Colonic mucosa (tissue), 4 donors: ENCODE measurements at regions not wholly inside any gene's neighbourhood (a gene's known extent, or its start where the extent isn't known, plus 50 kb on each side); places are given as distances from the start of the nearest gene placed in this dataset.

ENCODE experiments used
- DNase-seq: peaks from one replicate; pipeline ENCODE4 v3.0.0-alpha.2; 2020
- H3K27ac ChIP-seq: fragments of 200-600 bp; one replicate; pipeline ENCODE4 v1.8.0; 2021
- H3K27me3 ChIP-seq: fragments of 200-600 bp; one replicate; pipeline ENCODE4 v1.8.0; 2021
- H3K36me3 ChIP-seq: fragments of 200-600 bp; one replicate; pipeline ENCODE4 v1.8.0; 2021
- H3K4me1 ChIP-seq: fragments of 200-600 bp; one replicate; pipeline ENCODE4 v1.8.0; 2021; ENCODE audit warnings: mild to moderate bottlenecking
- H3K4me3 ChIP-seq: fragments of 200-600 bp; one replicate; pipeline ENCODE4 v1.8.0; 2021
- H3K9ac ChIP-seq, 2 donors: one replicate each; pipeline ENCODE4 v1.7.0; 2013; ENCODE audit warnings: control low read depth in 2 of 2, low read depth in 2 of 2, low read length in 2 of 2
- H3K9me3 ChIP-seq: fragments of 200-600 bp; one replicate; pipeline ENCODE4 v1.8.0; 2021
- CTCF ChIP-seq: fragments of 200-600 bp; IDR thresholded peaks from one replicate; pipeline ENCODE4 v1.8.0; 2022; ENCODE audit warnings: antibody characterized with exemption, mild to moderate bottlenecking
- intact Hi-C: fragments of 100-400 bp; cut with DNase I; formaldehyde crosslinking; loops from one replicate; pipeline ENCODE4 v1.14.1; 2022
- donor health status: healthy.
- donor health status: DM: no; HTN: no; CAD: no.
- donor health status: DM: no; HTN: no; CAD: no.

GRCh38 chr2:128813352-128814034, 494.8 kb upstream of the HS6ST1 start:
- Histone ChIP-seq H3K9me3 (no peaks in the 10 kb centered on the region), H3K36me3 (no peaks in the 10 kb centered on the region), H3K27me3 (no peaks in the 10 kb centered on the region), H3K4me1 (no peaks in the 10 kb centered on the region), H3K9ac (no peak overlapping the region), H3K4me3 (no peak overlapping the region), H3K27ac (no peak overlapping the region)
- DNase-seq: no peak
- intact Hi-C loops: no loop called here
- no peak for TF ChIP-seq CTCF

DNA sequence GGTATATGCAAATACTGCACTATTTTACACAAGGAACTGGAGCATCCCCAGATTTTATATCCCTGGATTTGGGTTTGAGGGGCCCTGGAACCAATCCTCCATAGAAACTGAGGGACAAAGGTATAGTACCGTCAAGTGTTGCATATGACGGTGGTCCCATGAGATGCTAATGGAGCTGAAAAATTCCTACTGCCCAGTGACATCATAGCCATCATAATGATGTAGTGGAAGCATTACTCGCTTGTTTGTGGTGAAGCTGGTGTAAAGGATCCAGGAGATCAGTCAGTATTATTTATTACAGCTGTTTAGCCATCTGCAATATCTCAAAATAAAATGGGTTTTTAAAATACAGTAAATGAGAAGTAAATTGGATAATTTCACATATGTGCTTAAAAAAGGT, 496.6 kb upstream of the HS6ST1 start:
- intact Hi-C loops: no loop called here
- no peak for TF ChIP-seq CTCF
- no peaks in the 10 kb centered on the region for H3K4me1 ChIP-seq

GRCh38 chr2:128817171-128817570, 498.5 kb upstream of the HS6ST1 start:
- Histone ChIP-seq H3K9me3 (no peaks in the 10 kb centered on the region), H3K27ac (no peak overlapping the region), H3K4me3 (no peak overlapping the region), H3K4me1 (no peaks in the 10 kb centered on the region), H3K27me3 (no peaks in the 10 kb centered on the region), H3K9ac (no peak overlapping the region), H3K36me3 (no peaks in the 10 kb centered on the region)
- no peak for DNase-seq
- intact Hi-C loops: no loop called here
- TF ChIP-seq CTCF: no peak

More for the DNA sequence above, 496.6 kb upstream of the HS6ST1 start:
- H3K9me3 ChIP-seq: no peaks in the 10 kb centered on the region
- no peaks in the 10 kb centered on the region for H3K36me3 ChIP-seq
- no peak overlapping the region for H3K4me3 ChIP-seq
- no peak overlapping the region for H3K9ac ChIP-seq
- H3K27me3 ChIP-seq: no peaks in the 10 kb centered on the region
- no peak overlapping the region for H3K27ac ChIP-seq
- DNase-seq: no peak

GRCh38 chr2:128817813-128818212, 499.1 kb upstream of the HS6ST1 start:
- H3K4me3 ChIP-seq: no peak overlapping the region
- no peaks in the 10 kb centered on the region for H3K9me3 ChIP-seq
- H3K9ac ChIP-seq: no peak overlapping the region
- H3K36me3 ChIP-seq: no peaks in the 10 kb centered on the region
- no peak overlapping the region for H3K27ac ChIP-seq
- no peaks in the 10 kb centered on the region for H3K4me1 ChIP-seq
- no peaks in the 10 kb centered on the region for H3K27me3 ChIP-seq
- no peak for DNase-seq
- intact Hi-C loops: no loop called here
- TF ChIP-seq CTCF: no peak

- Histone ChIP-seq H3K9me3 (no peaks in the 10 kb centered on the region), H3K4me3 (no peak overlapping the region), H3K4me1 (no peaks in the 10 kb centered on the region), H3K36me3 (no peaks in the 10 kb centered on the region), H3K27ac (no peak overlapping the region), H3K27me3 (no peaks in the 10 kb centered on the region), H3K9ac (no peak overlapping the region)
- intact Hi-C loops: no loop called here
- DNase-seq: no peak
- no peak for TF ChIP-seq CTCF
Observed at GRCh38 chr2:128818248-128818647, 499.6 kb upstream of the HS6ST1 start.
